ENCODE measurements at regions not wholly inside any gene's neighbourhood (a gene's known extent, or its start where the extent isn't known, plus 50 kb on each side); places are given as distances from the start of the nearest gene placed in this dataset.

- TF ChIP-seq POLR2A (IDR thresholded peaks at IDR 0.05) (no peak), EP300 (IDR thresholded peaks at IDR 0.05) (no peak), CTCF (IDR thresholded peaks at IDR 0.05) (no peak)
- Histone ChIP-seq H3K9me3 (no peaks in the 10 kb centered on the region), H3K27me3 (no peaks in the 10 kb centered on the region), H3K4me1 (ENCODE audit: insufficient read depth) (no peaks in the 10 kb centered on the region), H3K27ac (no peak overlapping the region), H3K36me3 (no peaks in the 10 kb centered on the region), H3K4me3 (no peak overlapping the region)
- WGBS, 3 donors: 78 to 83% (median 81%) methylated on average over 2 of the region's 2 CpGs
- no peak for DNase-seq
- intact Hi-C loops (cut with DNase I): no loop called here
These were observed 66.4 kb upstream of the FBXO28 start for GRCh38 chr1:224047538-224047937.

- 47 to 57% (median 51%) methylated on average over 7 of the region's 7 CpGs for WGBS, 3 donors
- DNase-seq: no peak
These were observed 68.4 kb upstream of the FBXO28 start for GRCh38 chr1:224045556-224045955.

GRCh38 chr1:224044420-224044819, 69.5 kb upstream of the FBXO28 start:
- intact Hi-C loops (cut with DNase I): no loop called here

More at GRCh38 chr1:224045556-224045955, 68.4 kb upstream of the FBXO28 start:
- intact Hi-C loops (cut with DNase I): no loop called here
- H3K27me3 ChIP-seq: no peaks in the 10 kb centered on the region
- H3K4me1 ChIP-seq (ENCODE audit: insufficient read depth): no peaks in the 10 kb centered on the region
- no peaks in the 10 kb centered on the region for H3K36me3 ChIP-seq
- H3K4me3 ChIP-seq: no peak overlapping the region
- TF ChIP-seq EP300 (IDR thresholded peaks at IDR 0.05) (no peak), CTCF (IDR thresholded peaks at IDR 0.05) (no peak), POLR2A (IDR thresholded peaks at IDR 0.05) (no peak)
- H3K27ac ChIP-seq: no peak overlapping the region
- no peaks in the 10 kb centered on the region for H3K9me3 ChIP-seq

GRCh38 chr1:224042557-224043118, 71.3 kb upstream of the FBXO28 start:
- 36 to 49% (median 46%) methylated on average over 4 of the region's 4 CpGs for WGBS, 3 donors
- Histone ChIP-seq H3K9me3 (no peaks in the 10 kb centered on the region), H3K27me3 (no peaks in the 10 kb centered on the region), H3K4me3 (no peak overlapping the region), H3K36me3 (no peaks in the 10 kb centered on the region), H3K27ac (no peak overlapping the region), H3K4me1 (ENCODE audit: insufficient read depth) (no peaks in the 10 kb centered on the region)
- no peak for DNase-seq
- intact Hi-C loops (cut with DNase I): no loop called here
- TF ChIP-seq CTCF (IDR thresholded peaks at IDR 0.05) (no peak), POLR2A (IDR thresholded peaks at IDR 0.05) (no peak), EP300 (IDR thresholded peaks at IDR 0.05) (no peak)

More at GRCh38 chr1:224044420-224044819, 69.5 kb upstream of the FBXO28 start:
- Histone ChIP-seq H3K4me1 (ENCODE audit: insufficient read depth) (no peaks in the 10 kb centered on the region), H3K4me3 (no peak overlapping the region), H3K27ac (no peak overlapping the region), H3K9me3 (no peaks in the 10 kb centered on the region), H3K27me3 (no peaks in the 10 kb centered on the region), H3K36me3 (no peaks in the 10 kb centered on the region)
- WGBS, 3 donors: 89 to 94% (median 92%) methylated on average over 4 of the region's 4 CpGs
- DNase-seq: no peak
- TF ChIP-seq POLR2A (IDR thresholded peaks at IDR 0.05) (no peak), CTCF (IDR thresholded peaks at IDR 0.05) (no peak), EP300 (IDR thresholded peaks at IDR 0.05) (no peak)

Measured in ovary (tissue), 7 donors.